ENCODE measurements at regions not wholly inside any gene's neighbourhood (a gene's known extent, or its start where the extent isn't known, plus 50 kb on each side); places are given as distances from the start of the nearest gene placed in this dataset.

DNA sequence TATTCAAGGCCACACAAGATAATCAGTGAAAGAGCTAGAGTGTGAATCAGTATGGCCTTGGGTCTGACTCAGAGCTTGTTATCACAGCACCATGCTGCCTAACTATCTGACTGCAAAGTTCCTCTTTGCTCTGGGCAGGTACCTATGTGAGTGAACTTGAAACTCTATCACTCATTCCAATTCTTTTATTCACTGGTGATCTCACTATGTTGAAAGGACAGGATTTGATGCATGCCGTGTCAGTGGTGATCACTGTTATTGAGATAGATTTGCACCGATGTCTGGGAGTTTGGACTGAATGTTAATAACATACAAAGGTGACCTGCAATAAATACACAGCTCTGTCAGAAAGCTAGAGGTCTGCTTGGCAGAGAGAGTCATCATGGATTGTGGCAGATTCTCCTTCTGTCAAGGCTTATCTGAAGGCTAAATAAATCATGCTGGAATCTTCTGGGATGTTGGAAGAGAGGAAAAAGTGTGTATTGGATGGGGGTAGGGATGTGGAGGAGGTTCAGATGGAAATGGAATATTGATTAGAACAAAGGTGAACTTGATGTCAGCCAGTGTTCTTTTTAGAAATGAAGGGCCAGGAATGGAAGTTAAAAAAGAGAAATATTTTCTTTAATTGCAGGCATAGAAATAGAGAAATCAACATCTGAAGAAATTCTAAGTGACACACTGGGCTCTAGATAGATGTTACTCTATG lies 91.8 kb upstream of the TNC start:
- no peak for DNase-seq (ENCODE audit: low spot score)

GRCh38 chr9:115210699-115211098 lies 92.7 kb upstream of the TNC start:
- DNase-seq (ENCODE audit: low spot score): no peak

- no peak for DNase-seq (ENCODE audit: low spot score)
Measured at GRCh38 chr9:115211413-115212124, 93.6 kb upstream of the TNC start.

- DNase-seq (ENCODE audit: low spot score): no peak
Measured at GRCh38 chr9:115212125-115212605, 94.2 kb upstream of the TNC start.

DNA sequence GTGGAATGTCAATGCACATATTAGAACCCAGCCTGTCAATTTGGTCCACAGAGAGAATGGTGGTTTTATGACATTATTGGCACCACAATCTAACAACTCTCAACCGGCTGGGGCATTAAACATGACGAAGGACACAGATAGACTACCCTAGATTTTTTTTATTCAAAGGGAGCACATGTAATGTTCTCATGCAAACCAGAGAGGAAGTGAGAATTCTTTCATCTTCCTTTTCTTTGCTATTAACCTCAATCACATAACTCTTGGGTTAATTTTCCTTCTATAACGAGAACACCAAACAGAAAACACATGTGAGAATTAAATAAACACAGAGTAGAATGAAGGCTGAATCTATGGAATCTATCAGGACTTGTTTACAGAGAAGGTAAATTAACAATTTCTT lies 94.9 kb upstream of the TNC start:
- no peak for DNase-seq (ENCODE audit: low spot score)

GRCh38 chr9:115213818-115214334 lies 95.9 kb upstream of the TNC start:
- no peak for DNase-seq (ENCODE audit: low spot score)

DNA sequence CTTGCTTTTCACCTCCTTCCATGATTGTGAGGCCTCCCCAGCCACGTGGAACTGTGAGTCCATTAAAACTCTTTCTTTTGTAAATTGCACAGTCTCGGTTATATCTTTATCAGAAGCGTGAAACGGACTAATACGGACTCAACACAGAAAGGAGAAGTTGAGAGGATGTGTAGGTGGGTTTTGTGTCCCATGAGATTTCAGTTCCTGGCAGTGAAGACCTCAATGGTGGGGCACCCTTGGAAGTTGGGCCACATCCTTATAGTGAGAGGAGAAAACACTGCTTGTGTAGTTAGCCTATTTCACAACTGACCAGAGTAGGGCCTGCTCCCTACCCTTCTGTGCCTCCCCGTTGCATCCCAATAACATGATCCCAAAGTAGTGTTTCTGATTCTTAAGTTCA lies 98.9 kb upstream of the TNC start:
- no peak for DNase-seq (ENCODE audit: low spot score)

GRCh38 chr9:115220319-115221005 lies 102.5 kb upstream of the TNC start:
- no peak for DNase-seq (ENCODE audit: low spot score)

GRCh38 chr9:115223471-115223870 lies 105.5 kb upstream of the TNC start:
- no peak for DNase-seq (ENCODE audit: low spot score)

- DNase-seq (ENCODE audit: low spot score): no peak
Measured at GRCh38 chr9:115225459-115226116, 107.6 kb upstream of the TNC start.

GRCh38 chr9:115226152-115226551 lies 108.2 kb upstream of the TNC start:
- DNase-seq (ENCODE audit: low spot score): no peak

GRCh38 chr9:115229496-115229895 lies 111.5 kb upstream of the TNC start:
- DNase-seq (ENCODE audit: low spot score): no peak

- DNase-seq (ENCODE audit: low spot score): no peak
Measured at GRCh38 chr9:115230924-115231515, 113.1 kb upstream of the TNC start.

DNA sequence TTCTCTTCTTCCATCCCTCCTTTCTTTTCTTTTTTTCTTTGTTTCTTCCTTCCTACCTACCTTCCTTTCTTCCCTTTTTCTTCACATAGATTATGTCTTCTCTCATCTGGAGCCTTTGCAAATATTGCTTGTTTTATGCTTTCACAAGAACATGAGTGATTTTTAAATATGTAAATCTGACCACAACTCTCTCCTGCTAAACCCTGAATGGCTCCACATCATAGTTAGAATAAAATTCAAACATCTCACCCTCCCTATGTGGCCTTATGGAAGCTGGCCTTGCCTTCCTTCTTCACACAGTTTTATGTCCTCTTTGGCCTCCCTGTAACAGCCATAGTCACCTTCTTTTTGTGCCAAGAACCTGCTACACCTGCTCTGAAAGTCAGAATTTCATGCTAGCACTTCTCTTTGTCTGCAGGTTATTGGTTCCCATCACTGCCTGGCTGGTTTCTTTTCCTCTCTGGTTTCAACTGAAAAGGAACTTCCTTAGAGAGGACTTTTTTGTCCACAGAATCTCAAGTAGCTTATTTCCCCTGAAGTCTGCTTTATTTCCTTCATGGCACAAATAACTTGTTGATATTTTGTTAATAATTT lies 114.3 kb upstream of the TNC start:
- DNase-seq (ENCODE audit: low spot score): no peak

DNA sequence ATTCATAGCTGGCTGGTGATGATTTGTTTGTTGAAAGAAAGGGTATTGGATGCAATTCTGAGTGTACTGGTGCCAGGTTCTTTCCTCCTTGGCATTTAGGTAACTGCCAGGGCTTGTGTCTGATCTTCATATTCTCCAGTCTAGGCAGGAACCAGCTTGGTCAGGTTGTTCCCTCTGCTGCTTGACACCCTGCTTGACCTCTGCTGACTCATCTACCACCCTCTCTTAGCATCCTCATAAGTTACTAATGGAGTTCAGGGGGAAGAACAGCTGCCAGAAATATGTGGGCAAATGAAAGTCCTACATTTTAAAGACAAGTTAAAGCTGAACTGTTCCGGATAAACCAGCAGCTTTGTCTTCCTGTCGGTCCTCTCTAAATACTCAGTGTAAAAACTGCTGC lies 116.1 kb upstream of the TNC start:
- DNase-seq (ENCODE audit: low spot score): no peak

DNA sequence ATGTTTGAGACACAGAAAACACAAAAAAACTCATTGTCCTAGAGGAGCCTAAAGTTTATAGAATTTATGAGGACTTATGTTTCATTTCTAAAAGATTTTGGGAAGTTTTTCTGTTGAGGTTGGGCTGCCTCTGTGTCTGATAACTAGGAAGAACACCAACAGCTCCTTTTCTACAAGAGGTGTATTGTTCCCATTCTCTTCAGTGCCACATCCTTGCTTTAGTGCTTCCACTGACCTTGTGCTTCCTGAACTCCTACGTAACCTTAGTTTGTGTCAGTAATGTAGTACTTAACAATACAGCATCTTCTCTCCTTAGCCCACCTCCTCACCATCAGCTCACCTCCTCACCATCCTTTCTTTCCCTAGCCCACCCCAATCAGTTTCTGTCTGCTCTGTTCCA lies 117.3 kb upstream of the TNC start:
- DNase-seq (ENCODE audit: low spot score): no peak

- no peak for DNase-seq (ENCODE audit: low spot score)
Measured at GRCh38 chr9:115237385-115237998, 119.5 kb upstream of the TNC start.

DNA sequence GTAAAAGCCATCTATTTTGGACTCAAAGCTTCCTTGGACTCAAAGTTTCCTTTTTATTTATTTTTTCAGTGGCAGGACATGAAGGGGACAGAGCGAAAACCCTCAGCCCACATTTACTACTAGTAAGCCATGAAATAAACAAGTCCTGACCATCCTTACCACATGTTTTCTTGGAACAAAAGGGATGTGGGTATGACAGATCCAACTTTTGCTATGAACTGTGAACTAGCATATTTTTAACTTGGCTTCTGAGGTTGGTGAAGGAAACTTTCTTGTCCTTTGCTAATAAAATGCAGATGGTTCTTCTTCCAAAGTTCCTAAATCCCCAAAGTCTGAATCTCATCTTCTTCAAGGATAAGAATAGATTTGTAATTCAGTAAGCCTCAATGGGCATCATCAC lies 122.7 kb upstream of the TNC start:
- no peak for DNase-seq (ENCODE audit: low spot score)

DNA sequence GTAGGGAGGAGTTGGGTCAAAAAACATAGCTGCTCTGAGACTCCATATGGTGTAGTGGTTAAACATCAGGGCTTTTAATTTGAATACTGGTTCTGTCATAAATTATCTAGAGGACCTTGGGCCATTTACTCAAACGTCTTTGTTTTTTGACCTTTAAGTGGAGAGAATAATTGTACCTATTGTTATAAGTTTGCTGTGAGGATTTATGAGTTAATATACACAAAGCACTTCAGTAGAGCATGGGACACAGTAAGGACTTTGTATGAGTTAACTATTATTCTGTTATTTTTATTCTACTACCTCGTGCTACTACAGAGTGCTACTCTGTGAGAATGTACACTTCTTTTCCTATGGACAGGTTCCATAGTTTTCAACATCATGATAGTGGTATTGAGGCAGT lies 123.7 kb upstream of the TNC start:
- DNase-seq (ENCODE audit: low spot score): no peak

DNA sequence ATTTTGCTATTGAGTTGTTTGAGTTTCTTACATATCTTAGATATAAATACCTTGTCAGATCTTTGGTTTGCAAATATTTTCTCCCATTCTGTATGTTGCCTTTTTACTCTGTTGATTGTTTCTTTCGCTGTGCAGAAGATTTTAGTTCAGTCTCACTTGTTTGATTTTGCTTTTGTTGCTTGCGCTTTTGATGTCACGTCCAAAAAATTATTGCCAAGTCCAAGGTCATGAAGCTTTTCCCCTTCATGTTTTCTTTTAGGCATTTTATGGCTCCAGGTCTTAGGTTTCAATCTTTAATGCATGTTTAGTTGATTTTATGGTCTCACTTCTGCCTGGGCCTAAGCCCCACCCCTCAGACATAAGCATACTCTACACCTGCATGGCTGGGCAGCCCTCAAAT lies 131.5 kb upstream of the TNC start:
- DNase-seq (ENCODE audit: low spot score): no peak

- DNase-seq (ENCODE audit: low spot score): no peak
Measured at GRCh38 chr9:115250621-115251032, 132.7 kb upstream of the TNC start.

Data from cerebellar cortex (tissue), 1 donor.